GM12878 (cell line): ENCODE measurements at regions not wholly inside any gene's neighbourhood (a gene's known extent, or its start where the extent isn't known, plus 50 kb on each side); places are given as distances from the start of the nearest gene placed in this dataset.

Experiments used
- ATAC-seq: fragments of 200-7000 bp; cut with Tn5 transposase; 3 replicates; pipeline ENCODE4 v1.9.1; 2020; ENCODE audit warnings: mild to moderate bottlenecking, moderate library complexity
- BruUV-seq: library from RNA; stranded (reverse); fragments of 400-500 nt; replicated peaks from 2 replicates; lab custom pipeline; 2021; lab: Mats Ljungman, UMichigan
- CTCF ChIA-PET: fragments of 300-600 bp; sonication (Branson Sonifier 250); formaldehyde crosslinking; extraction: SDS; loops from one replicate; lab custom pipeline; 2021; ENCODE audit warnings: inconsistent platforms; lab: Yijun Ruan, JAX
- POLR2A ChIA-PET: fragments of 350-600 bp; formaldehyde crosslinking; extraction: SDS; loops from one replicate; lab custom pipeline; 2021; ENCODE audit warnings: inconsistent platforms; lab: Charles Lee
- RAD21 ChIA-PET: fragments of 300-600 bp; sonication (Branson Sonifier 250); formaldehyde crosslinking; loops from one replicate; lab custom pipeline; 2023; ENCODE audit warnings: antibody characterized with exemption; ENCODE audit not compliant: unreplicated experiment; lab: Charles Lee
- SMC1A ChIA-PET: fragments of 300-600 bp; sonication (Branson Sonifier 250); formaldehyde crosslinking; loops from one replicate; lab custom pipeline; 2023; ENCODE audit not compliant: unreplicated experiment, uncharacterized antibody; lab: Charles Lee
- DNase-seq: peaks from one replicate; pipeline ENCODE4 v3.0.0-alpha.2; 2011; ENCODE audit warnings: low read depth, low spot score
- FAIRE-seq: peaks from 3 replicates; lab custom pipeline; 2011; peaks lifted over from hg19 to GRCh38; lab: Jason Lieb, UNC
- H2AFZ ChIP-seq: 2 replicates; pipeline ENCODE4 v1.6.0; 2011; ENCODE audit warnings: low read depth, low read length, control low read depth; ENCODE audit not compliant: control insufficient read depth
- H3K27ac ChIP-seq: 2 replicates; pipeline ENCODE4 v1.5.1; 2011; ENCODE audit warnings: control low read depth; ENCODE audit not compliant: control insufficient read depth, insufficient read depth
- H3K27me3 ChIP-seq, 2 experiments: replicated peaks in 1 of 2; 2 replicates each; pipeline versions ENCODE4 v1.6.0 to v1.6.1; 2011; ENCODE audit warnings: low read length in 1 of 2; ENCODE audit not compliant: control insufficient read depth in 2 of 2, insufficient read depth in 2 of 2
- H3K36me3 ChIP-seq, 2 experiments: 2 replicates each; pipeline ENCODE4 v1.5.1; 2011; ENCODE audit warnings: low read length in 1 of 2; ENCODE audit not compliant: control insufficient read depth in 2 of 2, insufficient read depth in 2 of 2
- H3K4me1 ChIP-seq: 2 replicates; pipeline ENCODE4 v1.6.1; 2011; ENCODE audit warnings: mild to moderate bottlenecking, low read length, moderate library complexity, mixed read lengths; ENCODE audit not compliant: control insufficient read depth, insufficient read depth
- H3K4me2 ChIP-seq: 2 replicates; pipeline ENCODE4 v1.6.0; 2011; ENCODE audit warnings: control low read depth; ENCODE audit not compliant: control insufficient read depth, insufficient read depth
- H3K4me3 ChIP-seq: fragments of 200-600 bp; sonication (generic); 2 replicates; pipeline ENCODE4 v1.5.1; 2016
- H3K79me2 ChIP-seq: 2 replicates; pipeline ENCODE4 v1.6.0; 2011; ENCODE audit warnings: low read length; ENCODE audit not compliant: control insufficient read depth, insufficient read depth
- H3K9ac ChIP-seq: 2 replicates; pipeline ENCODE4 v1.8.0; 2011; ENCODE audit warnings: low read length, control low read depth, mixed read lengths; ENCODE audit not compliant: control insufficient read depth, insufficient read depth
- H3K9me3 ChIP-seq: replicated peaks from 3 replicates; pipeline ENCODE4 v1.5.1; 2011; ENCODE audit warnings: mild to moderate bottlenecking, low read length; ENCODE audit not compliant: control insufficient read depth, insufficient read depth
- H4K20me1 ChIP-seq: 2 replicates; pipeline ENCODE4 v1.6.0; 2011; ENCODE audit not compliant: control insufficient read depth, insufficient read depth
- CBX5 ChIP-seq: sonication (generic); IDR thresholded peaks from 2 replicates; pipeline ENCODE4 v1.6.1; 2016; ENCODE audit warnings: low read depth, moderate library complexity, mild to moderate bottlenecking, inconsistent platforms
- CREB1 ChIP-seq: IDR thresholded peaks from 2 replicates; pipeline ENCODE4 v1.6.1; 2012; ENCODE audit warnings: low read depth, mild to moderate bottlenecking, inconsistent platforms
- E2F8 ChIP-seq: fragments of 450-650 bp; IDR thresholded peaks from 2 replicates; pipeline ENCODE4 v1.6.1; 2018; ENCODE audit warnings: mild to moderate bottlenecking, low read depth, moderate library complexity; ENCODE audit not compliant: partially characterized antibody
- GATAD2B ChIP-seq: fragments of 450-650 bp; conservative IDR thresholded peaks from 2 replicates; pipeline ENCODE4 v1.6.1; 2017; ENCODE audit warnings: low read depth, mild to moderate bottlenecking, moderate library complexity
- HDAC6 ChIP-seq: fragments of 200-600 bp; sonication (generic); IDR thresholded peaks from one replicate; pipeline ENCODE4 v1.8.0; 2017; ENCODE audit warnings: antibody characterized with exemption; ENCODE audit not compliant: unreplicated experiment
- IKZF2 ChIP-seq, 2 experiments: fragments of 450-650 bp; IDR thresholded peaks; 2 replicates each; pipeline ENCODE4 v1.6.1; 2017; ENCODE audit warnings: mild to moderate bottlenecking in 2 of 2, moderate library complexity in 2 of 2
- POLR2A ChIP-seq: IDR thresholded peaks from 2 replicates; pipeline ENCODE4 v1.6.1; 2011; ENCODE audit warnings: low read depth, mild to moderate bottlenecking, low read length
- STAT1 ChIP-seq: fragments of 450-650 bp; conservative IDR thresholded peaks from 2 replicates; pipeline ENCODE4 v1.6.1; 2014; ENCODE audit warnings: antibody characterized with exemption, mild to moderate bottlenecking
- WGBS: methylation state at CpG from one replicate; pipeline ENCODE4 v1.1.6; 2016; ENCODE audit warnings: low lambda C conversion rate; ENCODE audit not compliant: insufficient replicate concordance, insufficient coverage; ENCODE audit errors: missing lambda C conversion rate; 5-methylcytosine and 5-hydroxymethylcytosine counted together
- in situ Hi-C: fragments of 300-500 bp; cut with MboI; formaldehyde crosslinking; loops from 9 replicates; pipeline ENCODE4 v1.14.3; 2018; ENCODE audit warnings: mixed read lengths
- intact Hi-C: fragments of 100-400 bp; cut with micrococcal nuclease; formaldehyde crosslinking; loops from one replicate; pipeline ENCODE4 v1.14.2; 2022; ENCODE audit not compliant: unreplicated experiment

- ATAC-seq = no peak
- H3K27ac ChIP-seq = no peak overlapping the region
- FAIRE-seq = no peak
- ChIA-PET CTCF (no interaction called here), POLR2A (no interaction called here)
- H3K9ac ChIP-seq = no peak overlapping the region
- 2% methylated on average over 7 of the region's 7 CpGs for WGBS
- no peak for DNase-seq
- BruUV-seq = no TSS peak
- H4K20me1 ChIP-seq = no peaks in the 10 kb centered on the region
- H3K36me3 ChIP-seq = no peaks in the 10 kb centered on the region
- no peak overlapping the region for H3K4me2 ChIP-seq
- no peaks in the 10 kb centered on the region for H3K79me2 ChIP-seq
- intact Hi-C loops (no loop called here), in situ Hi-C loops (no loop called here)
- no peaks in the 10 kb centered on the region for H3K27me3 ChIP-seq
- no peaks in the 10 kb centered on the region for H3K4me1 ChIP-seq
- TF ChIP-seq STAT1 = no peak
- no peak for TF ChIP-seq POLR2A
- no peak for TF ChIP-seq CBX5
- no peak for TF ChIP-seq E2F8
- TF ChIP-seq CREB1 = no peak
- TF ChIP-seq HDAC6 = no peak
- no peak for TF ChIP-seq GATAD2B
- TF ChIP-seq IKZF2 (IDR thresholded peaks at IDR 0.05) = no peak
- TF ChIP-seq, all 136 proteins: peak for 0
- Histone ChIP-seq H3K9me3 (no peaks in the 10 kb centered on the region; the same call in 2 of the 3 replicates), H3K4me3 (no peak overlapping the region), H2AFZ (no peak overlapping the region)
- ChIA-PET SMC1A (no interaction called here), RAD21 (no interaction called here)
Observed at GRCh38 chr15:25536801-25537611, 98.2 kb upstream of the UBE3A start.
